BLaER1 (cell line): ENCODE measurements at regions not wholly inside any gene's neighbourhood (a gene's known extent, or its start where the extent isn't known, plus 50 kb on each side); places are given as distances from the start of the nearest gene placed in this dataset.

Experiments
- H3K27ac ChIP-seq: shearing (Covaris generic); formaldehyde crosslinking; 2 replicates; pipeline ENCODE4 v1.8.1; 2022
- H3K27me3 ChIP-seq: shearing (Covaris generic); formaldehyde crosslinking; 2 replicates; pipeline ENCODE4 v1.8.1; 2022
- H3K36me3 ChIP-seq: shearing (Covaris generic); formaldehyde crosslinking; 2 replicates; pipeline ENCODE4 v1.8.1; 2022
- H3K4me1 ChIP-seq: shearing (Covaris generic); formaldehyde crosslinking; 2 replicates; pipeline ENCODE4 v1.8.1; 2022
- H3K4me2 ChIP-seq: shearing (Covaris generic); formaldehyde crosslinking; 2 replicates; pipeline ENCODE4 v1.8.1; 2022
- H3K4me3 ChIP-seq: shearing (Covaris generic); formaldehyde crosslinking; 2 replicates; pipeline ENCODE4 v1.8.1; 2022
- H3K9ac ChIP-seq: shearing (Covaris generic); formaldehyde crosslinking; 2 replicates; pipeline ENCODE4 v1.8.1; 2022
- H3K9me3 ChIP-seq: shearing (Covaris generic); formaldehyde crosslinking; 2 replicates; pipeline ENCODE4 v1.8.1; 2022
- H4K20me1 ChIP-seq: shearing (Covaris generic); formaldehyde crosslinking; 2 replicates; pipeline ENCODE4 v1.8.1; 2022
- Cebpa-rat ChIP-seq: shearing (Covaris generic); IDR thresholded peaks from 2 replicates; pipeline ENCODE4 v1.8.1; 2022

DNA sequence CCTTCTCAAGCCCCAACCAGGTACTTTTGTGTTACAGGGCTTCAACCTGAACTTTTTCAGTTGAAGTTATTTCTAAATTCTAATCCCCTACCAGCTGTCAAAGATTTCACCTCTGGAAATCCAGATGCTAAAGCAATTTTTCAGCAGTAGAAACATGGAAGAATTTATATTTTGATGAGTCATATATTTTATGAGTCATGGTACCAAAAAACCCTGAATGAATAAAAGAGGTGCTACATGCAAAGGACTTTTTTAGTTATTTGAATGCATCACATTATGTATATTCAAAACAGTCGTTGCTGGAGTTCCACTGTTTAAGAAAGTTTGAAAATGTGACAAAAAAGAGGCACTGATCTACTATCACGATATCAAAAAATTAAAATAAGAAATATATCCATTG, 96.0 kb upstream of the ZNF385D start:
- Histone ChIP-seq H4K20me1 (no peaks in the 10 kb centered on the region), H3K9ac (no peak overlapping the region), H3K36me3 (no peaks in the 10 kb centered on the region), H3K4me2 (no peak overlapping the region), H3K27ac (no peak overlapping the region), H3K4me1 (no peaks in the 10 kb centered on the region), H3K4me3 (no peak overlapping the region), H3K27me3 (no peaks in the 10 kb centered on the region), H3K9me3 (no peaks in the 10 kb centered on the region)
- no peak for TF ChIP-seq Cebpa-rat

DNA sequence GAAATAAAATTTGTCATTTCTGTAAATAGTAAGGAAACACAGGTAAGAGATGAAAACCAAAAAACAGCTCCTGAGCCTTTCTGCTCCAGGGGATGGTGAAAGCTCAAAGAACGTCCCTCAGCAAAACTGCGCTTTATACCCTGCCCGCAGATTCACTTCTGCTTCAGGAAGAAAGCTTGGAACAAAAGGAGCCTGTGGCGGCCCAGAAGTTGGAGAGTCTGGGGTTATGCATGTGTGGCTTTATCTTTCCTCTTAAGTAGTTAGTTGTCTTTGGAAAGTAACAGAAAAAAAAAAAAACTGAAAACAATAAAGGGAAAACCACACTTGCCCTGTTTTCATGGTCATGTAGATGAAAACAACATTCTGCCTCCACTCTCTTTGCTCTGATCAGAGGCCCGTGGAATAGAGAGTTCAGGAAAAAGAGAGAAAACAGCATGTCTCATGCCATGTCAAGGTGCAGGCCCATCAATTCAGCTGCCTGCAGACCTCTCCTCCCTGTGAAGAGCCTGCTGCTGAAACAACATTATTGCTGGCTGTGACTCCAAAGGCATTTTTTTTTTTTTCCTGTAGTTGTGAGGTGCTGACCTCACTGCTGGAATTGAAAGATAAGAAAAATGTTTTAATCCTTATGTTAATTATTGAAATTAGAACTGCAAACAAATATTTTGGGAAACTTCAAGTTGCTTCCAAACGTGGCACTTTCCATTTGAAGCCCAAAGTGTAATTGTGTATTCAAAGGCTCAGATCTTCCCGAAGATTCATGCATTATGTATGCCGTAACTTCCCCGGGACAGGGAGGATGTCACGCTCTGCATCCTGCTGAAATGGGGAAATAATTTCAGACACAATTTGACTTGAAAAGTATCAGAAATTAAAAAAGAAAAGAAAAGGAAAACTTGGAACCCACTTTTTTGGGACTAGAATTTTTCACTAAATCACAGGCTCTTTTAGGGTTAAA, 108.4 kb upstream of the ZNF385D start:
- no peaks in the 10 kb centered on the region for H3K9me3 ChIP-seq
- no peaks in the 10 kb centered on the region for H3K36me3 ChIP-seq
- H3K27me3 ChIP-seq: no peaks in the 10 kb centered on the region
- no peaks in the 10 kb centered on the region for H3K4me1 ChIP-seq
- no peak overlapping the region for H3K27ac ChIP-seq
- TF ChIP-seq Cebpa-rat: no peak
- no peak overlapping the region for H3K9ac ChIP-seq
- H3K4me3 ChIP-seq: no peak overlapping the region
- H3K4me2 ChIP-seq: no peak overlapping the region
- no peaks in the 10 kb centered on the region for H4K20me1 ChIP-seq

DNA sequence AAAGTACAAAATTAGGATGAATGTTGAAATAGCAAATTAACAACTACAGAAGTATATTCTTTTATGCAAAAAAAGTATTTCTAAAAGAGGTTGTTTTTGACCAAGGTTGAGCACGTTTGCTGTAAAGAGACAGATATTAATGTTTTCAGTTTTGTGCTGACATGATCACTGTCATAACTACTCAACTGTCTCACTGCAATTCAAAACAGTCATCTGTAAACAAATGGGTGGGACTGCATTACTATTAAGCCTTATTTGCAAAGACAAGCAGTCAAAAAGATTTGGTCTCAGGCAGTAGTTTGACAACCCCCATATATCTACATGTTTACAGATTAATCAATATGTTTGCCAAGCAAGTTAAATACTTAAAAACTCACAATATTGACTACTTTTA, 109.1 kb upstream of the ZNF385D start:
- no peak for TF ChIP-seq Cebpa-rat
- H3K36me3 ChIP-seq: no peaks in the 10 kb centered on the region
- H3K27ac ChIP-seq: no peak overlapping the region
- H3K9me3 ChIP-seq: no peaks in the 10 kb centered on the region
- H3K27me3 ChIP-seq: no peaks in the 10 kb centered on the region
- no peaks in the 10 kb centered on the region for H3K4me1 ChIP-seq
- no peak overlapping the region for H3K4me2 ChIP-seq
- H3K4me3 ChIP-seq: no peak overlapping the region
- no peak overlapping the region for H3K9ac ChIP-seq
- H4K20me1 ChIP-seq: no peaks in the 10 kb centered on the region

DNA sequence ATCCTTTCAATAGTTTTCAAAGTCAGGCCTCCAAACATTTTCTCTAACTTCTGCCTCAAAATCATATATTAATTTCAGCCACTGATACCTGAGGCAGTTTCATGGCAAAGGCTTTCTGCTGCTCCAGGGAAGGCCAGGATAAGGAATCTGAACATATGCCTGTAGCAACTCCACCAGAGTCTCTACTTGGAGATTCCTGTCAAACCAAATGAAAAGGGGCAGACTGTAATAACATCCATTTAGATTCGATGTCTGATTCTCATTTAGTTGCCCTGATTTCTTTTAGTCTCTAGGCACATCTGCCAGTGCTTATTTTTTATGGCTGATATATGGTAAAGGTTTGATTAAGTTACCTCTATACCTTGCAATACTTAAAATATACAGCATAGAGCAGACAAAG, 109.6 kb upstream of the ZNF385D start:
- Histone ChIP-seq H3K27me3 (no peaks in the 10 kb centered on the region), H3K36me3 (no peaks in the 10 kb centered on the region), H3K9me3 (no peaks in the 10 kb centered on the region), H3K27ac (no peak overlapping the region), H4K20me1 (no peaks in the 10 kb centered on the region), H3K4me1 (no peaks in the 10 kb centered on the region), H3K4me2 (no peak overlapping the region), H3K9ac (no peak overlapping the region), H3K4me3 (no peak overlapping the region)
- no peak for TF ChIP-seq Cebpa-rat

DNA sequence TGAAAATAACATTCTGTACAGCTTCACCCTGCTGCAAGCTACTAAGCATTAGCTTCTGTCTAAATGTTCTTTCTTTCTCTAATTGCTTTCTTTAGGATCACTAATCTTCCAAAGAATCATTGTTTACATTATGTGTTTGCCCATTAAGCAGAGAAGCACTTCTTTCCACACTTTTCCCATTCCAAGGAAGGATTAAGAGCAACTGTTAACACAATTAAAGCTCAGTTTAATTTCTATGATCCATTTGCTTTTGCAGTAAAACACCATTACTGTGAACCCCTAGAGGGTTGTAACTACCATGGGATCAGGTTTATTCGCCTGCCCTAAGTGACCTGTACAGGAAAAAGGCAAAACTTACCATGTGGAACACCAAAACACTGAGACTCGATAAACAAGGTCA, 125.8 kb upstream of the ZNF385D start:
- no peak overlapping the region for H3K4me2 ChIP-seq
- no peak for TF ChIP-seq Cebpa-rat
- no peak overlapping the region for H3K27ac ChIP-seq
- H3K36me3 ChIP-seq: no peaks in the 10 kb centered on the region
- H3K9me3 ChIP-seq: peaks cover 5% of the 10 kb centered on the region; the same call in 1 of the 2 replicates
- no peak overlapping the region for H3K9ac ChIP-seq
- H3K27me3 ChIP-seq: no peaks in the 10 kb centered on the region
- H3K4me3 ChIP-seq: no peak overlapping the region
- no peaks in the 10 kb centered on the region for H3K4me1 ChIP-seq
- no peaks in the 10 kb centered on the region for H4K20me1 ChIP-seq

DNA sequence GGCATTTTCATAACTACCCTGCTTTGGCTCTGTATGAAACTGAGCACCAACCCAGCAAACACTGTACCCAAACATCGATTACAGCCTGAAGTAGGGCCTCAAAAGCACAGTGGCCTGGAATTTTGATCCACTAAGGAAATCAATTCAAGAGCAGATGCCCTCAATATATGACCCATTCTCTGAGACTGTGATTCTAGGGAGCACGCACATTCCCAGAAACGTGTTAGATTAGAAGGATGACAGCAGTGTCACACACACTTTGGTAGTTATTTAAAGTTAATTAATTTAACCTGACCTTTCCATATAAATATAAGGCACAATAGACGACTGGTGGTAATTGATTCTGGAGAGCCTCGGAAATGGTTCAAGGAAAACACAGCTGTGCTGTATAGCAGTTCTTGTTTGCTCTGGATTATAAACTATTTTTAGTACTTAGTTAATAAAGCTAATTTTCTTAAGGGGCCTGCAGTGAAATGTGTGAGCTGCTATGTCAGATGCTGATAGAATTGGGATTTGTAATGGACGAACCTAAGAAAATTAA, 126.3 kb upstream of the ZNF385D start:
- TF ChIP-seq Cebpa-rat: no peak
- Histone ChIP-seq H3K4me3 (no peak overlapping the region), H3K27me3 (no peaks in the 10 kb centered on the region), H3K4me2 (no peak overlapping the region), H3K36me3 (no peaks in the 10 kb centered on the region), H4K20me1 (no peaks in the 10 kb centered on the region), H3K27ac (no peak overlapping the region), H3K9me3 (peaks cover 5% of the 10 kb centered on the region; the same call in 1 of the 2 replicates), H3K4me1 (no peaks in the 10 kb centered on the region), H3K9ac (no peak overlapping the region)

DNA sequence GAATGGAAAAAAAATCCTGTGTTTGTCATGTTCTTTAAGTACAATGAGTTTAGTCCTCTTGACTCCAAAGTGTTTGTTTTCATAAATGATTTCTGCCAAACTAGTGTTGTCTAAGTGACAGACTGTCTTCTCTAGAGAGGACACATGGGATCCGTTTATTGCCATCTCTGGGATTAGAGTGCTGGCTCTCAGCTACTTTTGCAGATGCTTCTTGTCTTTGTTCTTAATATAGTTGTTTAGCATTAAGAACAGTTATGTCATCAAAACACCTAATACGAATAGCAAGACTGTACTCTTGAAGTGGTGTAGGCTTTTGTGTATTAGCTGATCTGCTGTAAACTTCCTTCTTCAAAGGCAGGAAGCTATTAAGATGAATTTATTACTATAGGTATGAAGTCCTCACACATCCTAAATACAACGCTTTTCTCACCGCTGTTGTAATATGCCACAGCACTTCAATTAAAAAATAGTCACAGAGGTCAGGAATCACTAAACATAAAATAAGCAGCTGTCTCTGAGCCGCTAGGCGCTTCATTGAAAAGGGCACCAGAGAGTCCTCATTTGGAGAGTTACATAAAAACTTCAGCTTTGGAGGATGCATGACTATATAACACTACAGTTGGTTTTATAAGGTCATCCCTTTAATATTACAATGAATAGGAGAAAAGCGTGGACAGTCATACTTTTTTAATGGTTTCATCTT, 128.3 kb upstream of the ZNF385D start:
- Histone ChIP-seq H3K9me3 (peaks cover 3% of the 10 kb centered on the region; the same call in 1 of the 2 replicates), H3K4me2 (no peak overlapping the region), H4K20me1 (no peaks in the 10 kb centered on the region), H3K4me3 (no peak overlapping the region), H3K27me3 (no peaks in the 10 kb centered on the region), H3K4me1 (no peaks in the 10 kb centered on the region), H3K9ac (no peak overlapping the region), H3K27ac (no peak overlapping the region), H3K36me3 (no peaks in the 10 kb centered on the region)
- TF ChIP-seq Cebpa-rat: no peak

DNA sequence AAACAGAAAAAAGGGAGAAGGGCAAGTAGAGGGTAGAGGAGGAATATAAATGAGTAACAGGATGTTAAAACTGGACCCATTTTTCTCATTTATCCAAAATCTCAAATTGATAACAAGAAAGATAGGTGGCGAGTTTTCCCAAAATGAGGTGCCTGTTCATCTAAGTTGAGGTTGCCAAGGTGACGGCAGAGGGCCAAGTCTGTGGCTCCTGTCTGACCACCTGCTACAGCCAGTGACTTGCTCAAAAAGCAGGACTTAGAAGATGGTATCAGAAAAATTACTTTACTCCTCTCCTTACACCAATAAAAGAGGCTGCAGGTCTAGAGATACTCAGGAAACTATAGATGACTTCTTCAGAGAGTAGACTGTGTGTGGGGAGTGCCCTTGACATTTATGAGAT, 137.6 kb upstream of the ZNF385D start:
- no peaks in the 10 kb centered on the region for H3K9me3 ChIP-seq
- H3K27me3 ChIP-seq: no peaks in the 10 kb centered on the region
- no peak overlapping the region for H3K4me3 ChIP-seq
- no peaks in the 10 kb centered on the region for H4K20me1 ChIP-seq
- no peak for TF ChIP-seq Cebpa-rat
- H3K36me3 ChIP-seq: no peaks in the 10 kb centered on the region
- H3K27ac ChIP-seq: no peak overlapping the region
- no peak overlapping the region for H3K4me2 ChIP-seq
- H3K4me1 ChIP-seq: no peaks in the 10 kb centered on the region
- no peak overlapping the region for H3K9ac ChIP-seq

DNA sequence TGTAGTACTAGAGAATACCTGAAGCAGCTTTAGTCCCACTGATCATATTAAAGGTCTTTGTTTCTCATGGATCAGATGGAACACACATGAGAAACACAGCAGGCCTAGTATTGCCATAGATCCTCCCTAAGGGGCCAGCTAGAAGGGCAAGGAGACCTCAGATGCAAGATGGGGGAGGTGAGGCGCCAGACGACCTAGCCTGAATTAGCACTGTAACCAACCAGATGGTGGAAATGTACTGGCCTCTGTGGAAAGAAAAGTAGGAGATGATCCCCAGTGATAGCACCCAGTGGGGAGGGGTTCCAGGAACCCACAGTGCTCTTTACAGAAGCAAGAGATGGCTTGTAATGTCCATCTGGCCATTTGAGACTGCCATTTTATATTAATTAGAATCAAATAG, 138.2 kb upstream of the ZNF385D start:
- Histone ChIP-seq H4K20me1 (no peaks in the 10 kb centered on the region), H3K9me3 (no peaks in the 10 kb centered on the region), H3K4me1 (no peaks in the 10 kb centered on the region), H3K36me3 (no peaks in the 10 kb centered on the region), H3K9ac (no peak overlapping the region), H3K4me3 (no peak overlapping the region), H3K27me3 (no peaks in the 10 kb centered on the region), H3K4me2 (no peak overlapping the region), H3K27ac (no peak overlapping the region)
- no peak for TF ChIP-seq Cebpa-rat

DNA sequence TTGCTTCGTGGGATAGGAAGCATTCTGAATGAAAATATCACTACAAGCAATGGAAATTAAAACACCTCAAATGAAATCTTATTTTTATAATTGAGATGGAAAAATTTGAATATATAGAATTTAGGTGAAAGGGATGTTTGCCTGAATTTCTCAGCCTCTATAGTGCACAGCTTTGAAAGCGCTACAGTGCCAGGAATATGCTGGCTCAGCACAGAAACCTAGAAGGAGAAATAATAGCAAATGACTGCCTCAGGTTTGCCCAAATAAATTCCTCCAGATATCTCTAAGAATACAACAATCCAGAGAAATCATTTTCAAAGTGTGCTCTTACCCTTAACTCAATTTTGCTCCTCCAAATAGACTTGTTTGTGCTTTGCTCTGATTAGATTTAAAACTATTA, 141.1 kb upstream of the ZNF385D start:
- no peak for TF ChIP-seq Cebpa-rat
- H3K36me3 ChIP-seq: no peaks in the 10 kb centered on the region
- no peaks in the 10 kb centered on the region for H3K9me3 ChIP-seq
- no peaks in the 10 kb centered on the region for H4K20me1 ChIP-seq
- H3K4me1 ChIP-seq: no peaks in the 10 kb centered on the region
- H3K9ac ChIP-seq: no peak overlapping the region
- no peaks in the 10 kb centered on the region for H3K27me3 ChIP-seq
- H3K4me2 ChIP-seq: no peak overlapping the region
- H3K27ac ChIP-seq: no peak overlapping the region
- H3K4me3 ChIP-seq: no peak overlapping the region
